H1 (cell line): ENCODE measurements at regions not wholly inside any gene's neighbourhood (a gene's known extent, or its start where the extent isn't known, plus 50 kb on each side); places are given as distances from the start of the nearest gene placed in this dataset.

Experiments
- CTCF ChIA-PET: fragments of 300-600 bp; sonication (Branson Sonifier 250); formaldehyde crosslinking; loops from one replicate; lab custom pipeline; 2021; ENCODE audit not compliant: partially characterized antibody; lab: Charles Lee
- POLR2A ChIA-PET: fragments of 300-600 bp; sonication (Branson Sonifier 250); formaldehyde crosslinking; loops from one replicate; lab custom pipeline; 2021; ENCODE audit warnings: inconsistent platforms; ENCODE audit not compliant: partially characterized antibody; lab: Charles Lee
- DNase-seq, 2 experiments: peaks; one replicate each; pipeline versions ENCODE4 v3.0.0 to v3.0.0-alpha.2; 2010 to 2022; ENCODE audit warnings: low spot score in 2 of 2, low read depth in 1 of 2, mixed read lengths in 1 of 2
- FAIRE-seq: peaks from 2 replicates; lab custom pipeline; 2011; peaks lifted over from hg19 to GRCh38; lab: Jason Lieb, UNC
- H2AFZ ChIP-seq: 2 replicates; pipeline ENCODE4 v1.8.1; 2012; ENCODE audit warnings: low read length, inconsistent platforms
- H2AK5ac ChIP-seq: 2 replicates; pipeline ENCODE4 v1.6.1; 2013; ENCODE audit warnings: low read depth, low read length
- H2BK120ac ChIP-seq: replicated peaks from 2 replicates; pipeline ENCODE3; 2013; ENCODE audit warnings: low read depth, low read length, inconsistent platforms
- H2BK12ac ChIP-seq: 2 replicates; pipeline ENCODE4 v1.6.1; 2013; ENCODE audit warnings: low read depth, low read length
- H2BK15ac ChIP-seq: 2 replicates; pipeline ENCODE4 v1.6.1; 2013; ENCODE audit warnings: low read length
- H2BK20ac ChIP-seq: 2 replicates; pipeline ENCODE4 v1.6.1; 2013; ENCODE audit warnings: low read length
- H2BK5ac ChIP-seq: 2 replicates; pipeline ENCODE4 v1.6.1; 2013; ENCODE audit warnings: low read depth, low read length
- H3K14ac ChIP-seq: 2 replicates; pipeline ENCODE4 v1.6.1; 2013; ENCODE audit warnings: inconsistent platforms; ENCODE audit not compliant: insufficient read length
- H3K18ac ChIP-seq: 2 replicates; pipeline ENCODE4 v1.6.1; 2013; ENCODE audit warnings: low read length; ENCODE audit errors: extremely low read depth
- H3K23ac ChIP-seq: 2 replicates; pipeline ENCODE4 v1.6.1; 2013; ENCODE audit warnings: inconsistent platforms; ENCODE audit not compliant: insufficient read length
- H3K23me2 ChIP-seq: 2 replicates; pipeline ENCODE4 v1.6.1; 2013; ENCODE audit warnings: low read depth, low read length
- H3K27ac ChIP-seq: 2 replicates; pipeline ENCODE4 v1.6.1; 2011; ENCODE audit warnings: low read depth, low read length, inconsistent platforms
- H3K27me3 ChIP-seq, 4 experiments: replicated peaks in 1 of 4; 1 replicate in 1 of 4; 2 replicates in 3 of 4; pipeline versions ENCODE4 v1.6.1 to v1.8.1; 2011 to 2013; ENCODE audit warnings: low read length in 3 of 4, mild to moderate bottlenecking in 3 of 4, inconsistent platforms in 2 of 4, mixed read lengths in 2 of 4, moderate library complexity in 1 of 4; ENCODE audit not compliant: control insufficient read depth in 3 of 4, insufficient read depth in 3 of 4; ENCODE audit errors: extremely low read depth in 1 of 4
- H3K36me3 ChIP-seq, 4 experiments: 2 replicates each; pipeline versions ENCODE4 v1.6.1 to v1.8.1; 2011 to 2013; ENCODE audit warnings: mild to moderate bottlenecking in 4 of 4, low read length in 3 of 4, moderate library complexity in 2 of 4, control low read depth in 1 of 4, inconsistent platforms in 1 of 4; ENCODE audit not compliant: insufficient read depth in 4 of 4, control insufficient read depth in 2 of 4
- H3K4ac ChIP-seq: replicated peaks from 2 replicates; pipeline ENCODE3; 2013; ENCODE audit warnings: low read length, low read depth, mixed read lengths, inconsistent platforms; ENCODE audit not compliant: insufficient read length
- H3K4me1 ChIP-seq, 4 experiments: replicated peaks in 1 of 4; 1 replicate in 1 of 4; 2 replicates in 3 of 4; pipeline versions ENCODE4 v1.6.1 to v1.8.1; 2011 to 2013; ENCODE audit warnings: low read length in 3 of 4, inconsistent platforms in 2 of 4, mixed read lengths in 1 of 4; ENCODE audit not compliant: insufficient read depth in 4 of 4, control insufficient read depth in 3 of 4
- H3K4me2 ChIP-seq, 2 experiments: 2 replicates each; pipeline versions ENCODE4 v1.6.1 to v1.8.1; 2011 to 2013; ENCODE audit warnings: low read depth in 2 of 2, low read length in 2 of 2, control low read depth in 1 of 2, inconsistent platforms in 1 of 2, mild to moderate bottlenecking in 1 of 2; ENCODE audit not compliant: insufficient read depth in 1 of 2
- H3K4me3 ChIP-seq, 4 experiments: fragments of 200-600, 300-600 bp in 1 of 4; sonication (generic), shearing (Covaris generic), sonication (Bioruptor Twin) in 1 of 4; 2 replicates each; pipeline versions ENCODE4 v1.5.1 to v1.8.1; 2011 to 2016; ENCODE audit warnings: low read length in 4 of 4, low read depth in 3 of 4, control low read depth in 2 of 4, inconsistent platforms in 2 of 4, mild to moderate bottlenecking in 2 of 4, mixed read lengths in 1 of 4, moderate library complexity in 1 of 4; ENCODE audit not compliant: insufficient read depth in 2 of 4; ENCODE audit errors: extremely low read depth in 1 of 4
- H3K56ac ChIP-seq: replicated peaks from 2 replicates; pipeline ENCODE3; 2013; ENCODE audit warnings: low read depth, mild to moderate bottlenecking, mixed read lengths, low read length, inconsistent platforms; ENCODE audit not compliant: insufficient read length
- H3K79me1 ChIP-seq: 2 replicates; pipeline ENCODE4 v1.6.1; 2013; ENCODE audit warnings: low read depth, low read length, control low read depth
- H3K79me2 ChIP-seq, 2 experiments: 2 replicates each; pipeline versions ENCODE4 v1.6.1 to v1.8.1; 2012 to 2013; ENCODE audit warnings: low read length in 2 of 2, mild to moderate bottlenecking in 2 of 2, inconsistent platforms in 1 of 2; ENCODE audit not compliant: insufficient read depth in 2 of 2, control insufficient read depth in 1 of 2
- H3K9ac ChIP-seq, 4 experiments: replicated peaks in 1 of 4; 1 replicate in 1 of 4; 2 replicates in 3 of 4; pipeline versions ENCODE4 v1.6.1 to v1.8.1; 2011 to 2013; ENCODE audit warnings: low read depth in 3 of 4, low read length in 3 of 4, control low read depth in 2 of 4, mild to moderate bottlenecking in 2 of 4, moderate library complexity in 2 of 4, inconsistent platforms in 1 of 4; ENCODE audit errors: extremely low read depth in 1 of 4
- H3K9me3 ChIP-seq, 2 experiments: 2 replicates each; pipeline versions ENCODE4 v1.6.1 to v1.8.1; 2012 to 2013; ENCODE audit warnings: mild to moderate bottlenecking in 2 of 2, moderate library complexity in 2 of 2, control low read depth in 1 of 2, inconsistent platforms in 1 of 2, low read depth in 1 of 2, low read length in 1 of 2, mixed read lengths in 1 of 2; ENCODE audit not compliant: insufficient read depth in 2 of 2
- H4K20me1 ChIP-seq, 2 experiments: replicated peaks in 1 of 2; 2 replicates each; pipeline versions ENCODE3 to v1.8.1; 2011 to 2013; ENCODE audit warnings: inconsistent platforms in 2 of 2, low read length in 2 of 2, mild to moderate bottlenecking in 1 of 2; ENCODE audit not compliant: insufficient read depth in 2 of 2, control insufficient read depth in 1 of 2
- H4K5ac ChIP-seq: 2 replicates; pipeline ENCODE4 v1.6.1; 2013; ENCODE audit warnings: low read length, low read depth, mixed read lengths, inconsistent platforms; ENCODE audit not compliant: insufficient read length
- H4K8ac ChIP-seq: 2 replicates; pipeline ENCODE4 v1.8.0; 2013; ENCODE audit warnings: mild to moderate bottlenecking, moderate library complexity, low read length, inconsistent platforms; ENCODE audit not compliant: insufficient read depth; ENCODE audit errors: extremely low read depth
- H4K91ac ChIP-seq: replicated peaks from 2 replicates; pipeline ENCODE3; 2013; ENCODE audit warnings: low read length, mixed read lengths, inconsistent platforms; ENCODE audit not compliant: insufficient read length
- POU5F1 ChIP-seq: IDR thresholded peaks from 2 replicates; pipeline ENCODE4 v1.6.1; 2011; ENCODE audit warnings: low read depth, mild to moderate bottlenecking, low read length, moderate library complexity
- RNF2 ChIP-seq: fragments of 200-900, 300-1000 bp; sonication (generic); IDR thresholded peaks from 2 replicates; pipeline ENCODE4 v1.7.1; 2016; ENCODE audit warnings: borderline replicate concordance, low read depth, mild to moderate bottlenecking, antibody characterized with exemption, low read length; ENCODE audit not compliant: poor library complexity, severe bottlenecking; ENCODE audit errors: missing control alignments
- WGBS, 2 experiments: shearing (Covaris generic) in 1 of 2; methylation state at CpG; one replicate each; pipeline versions ENCODE4 v1.1.6 to v1.1.7; 2013 to 2015; ENCODE audit warnings: low lambda C conversion rate in 2 of 2, mixed read lengths in 2 of 2, inconsistent platforms in 1 of 2, low coverage in 1 of 2, missing lambda C conversion rate in 1 of 2; ENCODE audit not compliant: insufficient replicate concordance in 2 of 2, insufficient coverage in 1 of 2, insufficient read length in 1 of 2; ENCODE audit errors: extremely low coverage in 1 of 2, missing lambda C conversion rate in 1 of 2; 5-methylcytosine and 5-hydroxymethylcytosine counted together

- no peak overlapping the region for H2BK120ac ChIP-seq
- H4K8ac ChIP-seq: no peak overlapping the region
- no peak overlapping the region for H3K27ac ChIP-seq
- no peak overlapping the region for H3K9ac ChIP-seq
- WGBS, 2 experiments: 61% methylated on average over 1 of the region's 1 CpG; no CpG with 5 or more reads in 1 of the 2 experiments
- no peak overlapping the region for H3K18ac ChIP-seq
- ChIA-PET CTCF (no interaction called here), POLR2A (no interaction called here)
- H2BK12ac ChIP-seq: no peak overlapping the region
- H2AFZ ChIP-seq: 0 out of 2 replicates have a peak overlapping the region, but pooled peaks have one; percentile 15
- H3K4me2 ChIP-seq: no peak overlapping the region
- H3K23me2 ChIP-seq: no peaks in the 10 kb centered on the region
- no peak overlapping the region for H2BK5ac ChIP-seq
- H4K20me1 ChIP-seq: no peaks in the 10 kb centered on the region
- H2BK15ac ChIP-seq: no peak overlapping the region
- no peak overlapping the region for H3K23ac ChIP-seq
- H3K56ac ChIP-seq: no peak overlapping the region
- H3K36me3 ChIP-seq: no peaks in the 10 kb centered on the region
- H3K4ac ChIP-seq: no peak overlapping the region
- no peaks in the 10 kb centered on the region for H3K79me2 ChIP-seq
- no peak overlapping the region for H4K5ac ChIP-seq
- H2AK5ac ChIP-seq: no peak overlapping the region
- H3K9me3 ChIP-seq: no peaks in the 10 kb centered on the region
- no peak for DNase-seq
- peaks cover 0 to 3% (median 0%) of the 10 kb centered on the region in 4 experiments; a peak in 2 of 7 replicates for H3K4me1 ChIP-seq
- H4K91ac ChIP-seq: no peak overlapping the region
- H3K14ac ChIP-seq: no peak overlapping the region
- H2BK20ac ChIP-seq: no peak overlapping the region
- FAIRE-seq: no peak
- no peaks in the 10 kb centered on the region for H3K27me3 ChIP-seq
- no peaks in the 10 kb centered on the region for H3K79me1 ChIP-seq
- H3K4me3 ChIP-seq: no peak overlapping the region
- TF ChIP-seq RNF2: no peak
- no peak for TF ChIP-seq POU5F1
Observed at GRCh38 chr13:83950293-83950692, 68.0 kb upstream of the SLITRK1 start.
